Caco-2 (cell line): ENCODE measurements at regions not wholly inside any gene's neighbourhood (a gene's known extent, or its start where the extent isn't known, plus 50 kb on each side); places are given as distances from the start of the nearest gene placed in this dataset.

Source experiments
- BruUV-seq: library from RNA; stranded (reverse); fragments of 400-500 nt; replicated peaks from 2 replicates; lab custom pipeline; 2021; lab: Mats Ljungman, UMichigan
- CTCF ChIA-PET: fragments of 300-600 bp; sonication (Branson Sonifier 250); formaldehyde crosslinking; loops from one replicate; lab custom pipeline; 2022; ENCODE audit warnings: antibody characterized with exemption; lab: Charles Lee
- POLR2A ChIA-PET: fragments of 300-600 bp; sonication (Branson Sonifier 250); formaldehyde crosslinking; loops from one replicate; lab custom pipeline; 2022; ENCODE audit warnings: antibody characterized with exemption; lab: Charles Lee
- DNase-seq, 2 experiments: peaks; one replicate each; pipeline versions ENCODE4 v3.0.0 to v3.0.0-alpha.2; 2020 to 2022
- H3K27me3 ChIP-seq: replicated peaks from 2 replicates; pipeline ENCODE4 v1.6.0; 2011; ENCODE audit warnings: low read length; ENCODE audit not compliant: control insufficient read depth, insufficient read depth
- H3K36me3 ChIP-seq: 2 replicates; pipeline ENCODE4 v1.5.1; 2011; ENCODE audit warnings: low read length; ENCODE audit not compliant: control insufficient read depth, insufficient read depth
- H3K4me1 ChIP-seq: fragments of 250-450 bp; sonication (Bioruptor Pico); 2 replicates; pipeline ENCODE4 v1.5.1; 2020; ENCODE audit warnings: mild to moderate bottlenecking
- H3K4me3 ChIP-seq: 2 replicates; pipeline ENCODE4 v1.5.1; 2011; ENCODE audit warnings: low read depth, mild to moderate bottlenecking, control low read depth, low read length
- H3K9me3 ChIP-seq: fragments of 250-450 bp; sonication (Bioruptor Pico); 2 replicates; pipeline ENCODE4 v1.5.1; 2020; ENCODE audit warnings: mild to moderate bottlenecking, moderate library complexity
- H3K27ac Mint-ChIP-seq: one replicate; pipeline ENCODE4 v1.8.0; 2022; ENCODE audit warnings: mixed read lengths; ENCODE audit not compliant: unreplicated experiment
- H3K27me3 Mint-ChIP-seq: one replicate; pipeline ENCODE4 v1.8.0; 2022; ENCODE audit warnings: mixed read lengths; ENCODE audit not compliant: insufficient read depth, unreplicated experiment
- H3K36me3 Mint-ChIP-seq: one replicate; pipeline ENCODE4 v1.8.0; 2022; ENCODE audit warnings: mild to moderate bottlenecking, mixed read lengths; ENCODE audit not compliant: insufficient read depth, unreplicated experiment
- H3K4me1 Mint-ChIP-seq: one replicate; pipeline ENCODE4 v1.8.0; 2022; ENCODE audit warnings: low read depth, mixed read lengths; ENCODE audit not compliant: unreplicated experiment
- H3K4me3 Mint-ChIP-seq: one replicate; pipeline ENCODE4 v1.8.0; 2022; ENCODE audit warnings: mild to moderate bottlenecking, moderate library complexity, mixed read lengths; ENCODE audit not compliant: unreplicated experiment
- H3K9me3 Mint-ChIP-seq: one replicate; pipeline ENCODE4 v1.8.0; 2022; ENCODE audit warnings: mixed read lengths; ENCODE audit not compliant: unreplicated experiment
- CTCF ChIP-seq, 2 experiments: fragments of 200-600 bp in 1 of 2; IDR thresholded peaks; 1 replicate in 1 of 2; 2 replicates in 1 of 2; pipeline versions ENCODE4 v1.5.1 to v1.8.0; 2011 to 2022; ENCODE audit warnings: antibody characterized with exemption in 1 of 2, control low read depth in 1 of 2, inconsistent platforms in 1 of 2, low read depth in 1 of 2, low read length in 1 of 2, mild to moderate bottlenecking in 1 of 2, moderate library complexity in 1 of 2; ENCODE audit not compliant: insufficient read depth in 1 of 2, severe bottlenecking in 1 of 2, unreplicated experiment in 1 of 2
- intact Hi-C: fragments of 100-400 bp; cut with micrococcal nuclease; formaldehyde crosslinking; loops from one replicate; pipeline ENCODE4 v1.10.0; 2022; ENCODE audit not compliant: unreplicated experiment

- H3K4me1 Mint-ChIP-seq, result no peaks in the 10 kb centered on the region
- intact Hi-C loops, result no loop called here
Observed at GRCh38 chr14:26199590-26200370, 398.1 kb downstream of the NOVA1 start.

GRCh38 chr14:26199096-26199495, 398.7 kb downstream of the NOVA1 start:
- Mint-ChIP-seq H3K9me3 (no peaks in the 10 kb centered on the region), H3K36me3 (no peaks in the 10 kb centered on the region), H3K27me3 (peaks cover 13% of the 10 kb centered on the region), H3K4me3 (no peak overlapping the region), H3K4me1 (no peaks in the 10 kb centered on the region), H3K27ac (no peak overlapping the region)
- Histone ChIP-seq H3K4me3 (no peak overlapping the region), H3K9me3 (no peaks in the 10 kb centered on the region), H3K4me1 (no peaks in the 10 kb centered on the region), H3K27me3 (no peaks in the 10 kb centered on the region; the same call in 1 of the 2 replicates), H3K36me3 (no peaks in the 10 kb centered on the region)
- DNase-seq, result no peak
- TF ChIP-seq CTCF (IDR thresholded peaks at IDR 0.05; ENCODE audit: insufficient read depth in 1 of 2, low read depth in 1 of 2, low read length in 1 of 2, severe bottlenecking in 1 of 2, unreplicated experiment in 1 of 2), result no peak
- POLR2A ChIA-PET, result no interaction called here
- no TSS peak for BruUV-seq
- intact Hi-C loops, result no loop called here
- CTCF ChIA-PET, result no interaction called here

More at GRCh38 chr14:26199590-26200370, 398.1 kb downstream of the NOVA1 start:
- H3K9me3 Mint-ChIP-seq, result no peaks in the 10 kb centered on the region
- H3K36me3 Mint-ChIP-seq, result no peaks in the 10 kb centered on the region
- no peaks in the 10 kb centered on the region for H3K9me3 ChIP-seq
- H3K27ac Mint-ChIP-seq, result no peak overlapping the region
- no peak for DNase-seq
- H3K27me3 ChIP-seq, result no peaks in the 10 kb centered on the region; the same call in 1 of the 2 replicates
- ChIA-PET CTCF (no interaction called here), POLR2A (no interaction called here)
- no peak for TF ChIP-seq CTCF (IDR thresholded peaks at IDR 0.05; ENCODE audit: insufficient read depth in 1 of 2, low read depth in 1 of 2, low read length in 1 of 2, severe bottlenecking in 1 of 2, unreplicated experiment in 1 of 2)
- no peaks in the 10 kb centered on the region for H3K4me1 ChIP-seq
- H3K4me3 ChIP-seq, result no peak overlapping the region
- H3K36me3 ChIP-seq, result no peaks in the 10 kb centered on the region
- peaks cover 10% of the 10 kb centered on the region for H3K27me3 Mint-ChIP-seq
- no peak overlapping the region for H3K4me3 Mint-ChIP-seq
- BruUV-seq, result no TSS peak

GRCh38 chr14:26194816-26195215, 403.0 kb downstream of the NOVA1 start:
- intact Hi-C loops, result no loop called here
- TF ChIP-seq CTCF (IDR thresholded peaks at IDR 0.05; ENCODE audit: insufficient read depth in 1 of 2, low read depth in 1 of 2, low read length in 1 of 2, severe bottlenecking in 1 of 2, unreplicated experiment in 1 of 2), result no peak
- Mint-ChIP-seq H3K4me3 (no peak overlapping the region), H3K27ac (no peak overlapping the region), H3K27me3 (peaks cover 20% of the 10 kb centered on the region), H3K36me3 (no peaks in the 10 kb centered on the region), H3K9me3 (no peaks in the 10 kb centered on the region), H3K4me1 (no peaks in the 10 kb centered on the region)
- H3K9me3 ChIP-seq, result no peaks in the 10 kb centered on the region
- no TSS peak for BruUV-seq
- DNase-seq, result no peak
- no peak overlapping the region for H3K4me3 ChIP-seq
- no peaks in the 10 kb centered on the region for H3K36me3 ChIP-seq
- H3K27me3 ChIP-seq, result no peaks in the 10 kb centered on the region
- CTCF ChIA-PET, result no interaction called here
- H3K4me1 ChIP-seq, result no peaks in the 10 kb centered on the region
- POLR2A ChIA-PET, result no interaction called here
